ENCODE measurements at regions not wholly inside any gene's neighbourhood (a gene's known extent, or its start where the extent isn't known, plus 50 kb on each side); places are given as distances from the start of the nearest gene placed in this dataset.
"Not testable (repeated sequence)": the region's sequence is repeated elsewhere in the genome, so short reads cannot be mapped to it uniquely, and the experiment has no call there.

- intact Hi-C loops (cut with micrococcal nuclease) (no loop called here), in situ Hi-C loops (cut with MboI) (no loop called here)
- ChIA-PET POLR2A (interaction anchor here (1.0 to 1.2 kb wide), 2 partner anchors 17 to 20 kb away, joined by 4 read pairs; no protein-coding TSS in a partner anchor), CTCF (ENCODE audit: low intra/inter-chr PET ratio) (no interaction called here)
- Histone ChIP-seq H3K9me1 (ENCODE audit: control insufficient read depth, insufficient read depth, low read length) (no peaks in the 10 kb centered on the region), H3K79me2 (ENCODE audit: control insufficient read depth, insufficient read depth, low read length) (no peaks in the 10 kb centered on the region), H3K4me3 (no peak overlapping the region), H3K36me3 (ENCODE audit: control insufficient read depth, insufficient read depth, low read length) (no peaks in the 10 kb centered on the region), H3K27me3 (ENCODE audit: control insufficient read depth in 2 of 2, insufficient read depth in 2 of 2, low read length in 2 of 2) (peaks cover 42 to 62% of the 10 kb centered on the region in 2 experiments), H4K20me1 (replicated peaks; ENCODE audit: control insufficient read depth, insufficient read depth, low read length) (no peaks in the 10 kb centered on the region), H3K9me3 (replicated peaks; ENCODE audit: control insufficient read depth, insufficient read depth, low read depth, low read length) (no peaks in the 10 kb centered on the region), H3K9ac (ENCODE audit: insufficient read depth in 1 of 2, low read depth in 2 of 2, low read length in 2 of 2) (no peak overlapping the region), H2AFZ (ENCODE audit: low read depth, low read length) (no peak overlapping the region), H3K4me2 (ENCODE audit: insufficient read depth, low read length) (no peak overlapping the region), H3K4me1 (replicated peaks in 1 of 2; ENCODE audit: control insufficient read depth in 2 of 2, insufficient read depth in 2 of 2, low read length in 2 of 2) (no peaks in the 10 kb centered on the region), H3K27ac (ENCODE audit: extremely low read depth, low read depth, low read length) (no peak overlapping the region)
- BruUV-seq (replicated peaks): no TSS peak
- WGBS (ENCODE audit: insufficient coverage, low coverage, missing lambda C conversion rate): under 1% methylated on average over 4 of the region's 4 CpGs
- DNase-seq (ENCODE audit: extremely low read depth in 1 of 4, low spot score in 3 of 4): no peak
- TF ChIP-seq PRPF4 (IDR thresholded peaks at IDR 0.05; ENCODE audit: insufficient read depth, low read depth, low read length, poor library complexity, severe bottlenecking): no peak
- TF ChIP-seq ZKSCAN8 (CRISPR knock-in tag; IDR thresholded peaks at IDR 0.05): no peak
- no peak for TF ChIP-seq CEBPZ (IDR thresholded peaks at IDR 0.05; ENCODE audit: borderline replicate concordance, low read depth, low read length)
- no peak for TF ChIP-seq HDAC6 (IDR thresholded peaks at IDR 0.05; ENCODE audit: low read depth, low read length)
- no peak for TF ChIP-seq ZNF655 (CRISPR knock-in tag; IDR thresholded peaks at IDR 0.05)
- TF ChIP-seq SUPT5H (IDR thresholded peaks at IDR 0.05): no peak
- no peak for ATAC-seq
- no peak for FAIRE-seq
Observed at GRCh38 chr1:203565981-203566380, 60.7 kb upstream of the ATP2B4 start.

GRCh38 chr1:203566966-203567365 is 59.7 kb upstream of the ATP2B4 start:
- intact Hi-C loops (cut with micrococcal nuclease); H3K4me2 ChIP-seq (ENCODE audit: insufficient read depth, low read length); H3K79me2 ChIP-seq (ENCODE audit: control insufficient read depth, insufficient read depth, low read length); in situ Hi-C loops (cut with MboI); BruUV-seq (replicated peaks); H3K36me3 ChIP-seq (ENCODE audit: control insufficient read depth, insufficient read depth, low read length); H3K9me1 ChIP-seq (ENCODE audit: control insufficient read depth, insufficient read depth, low read length); DNase-seq (ENCODE audit: extremely low read depth in 1 of 4, low spot score in 3 of 4); H4K20me1 ChIP-seq (replicated peaks; ENCODE audit: control insufficient read depth, insufficient read depth, low read length); H3K9me3 ChIP-seq (replicated peaks; ENCODE audit: control insufficient read depth, insufficient read depth, low read depth, low read length); H2AFZ ChIP-seq (ENCODE audit: low read depth, low read length); H3K4me3 ChIP-seq; H3K9ac ChIP-seq (ENCODE audit: insufficient read depth in 1 of 2, low read depth in 2 of 2, low read length in 2 of 2); CTCF ChIA-PET (ENCODE audit: low intra/inter-chr PET ratio); H3K27ac ChIP-seq (ENCODE audit: extremely low read depth, low read depth, low read length); H3K4me1 ChIP-seq (replicated peaks in 1 of 2; ENCODE audit: control insufficient read depth in 2 of 2, insufficient read depth in 2 of 2, low read length in 2 of 2); ATAC-seq; FAIRE-seq: not testable (repeated sequence)
- WGBS (ENCODE audit: insufficient coverage, low coverage, missing lambda C conversion rate): 6% methylated on average over 11 of the region's 11 CpGs
- POLR2A ChIA-PET: interaction anchor here (0.7 to 1.2 kb wide), 2 partner anchors 10 to 18 kb away, joined by 3 to 4 read pairs; no protein-coding TSS in a partner anchor
- H3K27me3 ChIP-seq (ENCODE audit: control insufficient read depth in 2 of 2, insufficient read depth in 2 of 2, low read length in 2 of 2): peaks cover 47 to 66% of the 10 kb centered on the region in 2 experiments

Measured in K562 (cell line).